Mammary epithelial cell (primary cell): ENCODE measurements at regions not wholly inside any gene's neighbourhood (a gene's known extent, or its start where the extent isn't known, plus 50 kb on each side); places are given as distances from the start of the nearest gene placed in this dataset.
"Not testable (repeated sequence)": the region's sequence is repeated elsewhere in the genome, so short reads cannot be mapped to it uniquely, and the experiment has no call there.

ENCODE experiments used
- CTCF ChIP-seq, 2 donors: IDR thresholded peaks in 1 of 2; conservative IDR thresholded peaks in 1 of 2; 2 replicates each; pipeline ENCODE4 v1.5.1; 2011 to 2012; ENCODE audit warnings: inconsistent platforms in 2 of 2, low read length in 2 of 2, mild to moderate bottlenecking in 2 of 2, control low read depth in 1 of 2, low read depth in 1 of 2; ENCODE audit not compliant: insufficient read depth in 1 of 2; ENCODE audit errors: extremely low read depth in 1 of 2
- EZH2 ChIP-seq: IDR thresholded peaks from 2 replicates; pipeline ENCODE4 v1.6.1; 2012; ENCODE audit warnings: low read length, inconsistent platforms, borderline replicate concordance

GRCh38 chr16:29193634-29194033 lies 208.8 kb downstream of the LAT start:
- not testable (repeated sequence) for TF ChIP-seq CTCF (conservative IDR thresholded peaks at IDR 0.05 in 1 of 2, IDR thresholded peaks at IDR 0.05 in 1 of 2; ENCODE audit: extremely low read depth in 1 of 2, insufficient read depth in 1 of 2, low read depth in 1 of 2, low read length in 2 of 2); EZH2
